ENCODE measurements at regions not wholly inside any gene's neighbourhood (a gene's known extent, or its start where the extent isn't known, plus 50 kb on each side); places are given as distances from the start of the nearest gene placed in this dataset.

- TF ChIP-seq CTCF (conservative IDR thresholded peaks at IDR 0.05; ENCODE audit: low read depth, low read length) (no peak), EZH2 (IDR thresholded peaks at IDR 0.05; ENCODE audit: low read length, unreplicated experiment) (no peak)
These were observed 658.8 kb upstream of the LRRN3 start for GRCh38 chr7:110432061-110432553.

Data from PC-3 (cell line).